OCI-LY7 (cell line): ENCODE measurements at regions not wholly inside any gene's neighbourhood (a gene's known extent, or its start where the extent isn't known, plus 50 kb on each side); places are given as distances from the start of the nearest gene placed in this dataset.

ENCODE experiments used
- BruUV-seq: library from RNA; stranded (reverse); fragments of 400-500 nt; replicated peaks from 2 replicates; lab custom pipeline; 2021; lab: Mats Ljungman, UMichigan
- CTCF ChIA-PET: fragments of 300-600 bp; sonication (Branson Sonifier 250); formaldehyde crosslinking; loops from one replicate; lab custom pipeline; 2022; ENCODE audit warnings: antibody characterized with exemption; ENCODE audit not compliant: unreplicated experiment; lab: Charles Lee
- POLR2A ChIA-PET: fragments of 300-600 bp; sonication (Branson Sonifier 250); formaldehyde crosslinking; loops from one replicate; lab custom pipeline; 2022; ENCODE audit warnings: antibody characterized with exemption; lab: Charles Lee
- DNase-seq: peaks from one replicate; pipeline ENCODE4 v3.0.0-alpha.2; 2015; ENCODE audit warnings: low spot score
- H2AFZ ChIP-seq: fragments of 200-600 bp; sonication (generic), shearing (Covaris generic); 2 replicates; pipeline ENCODE4 v1.6.1; 2014; ENCODE audit warnings: mild to moderate bottlenecking, antibody characterized with exemption, low read length, moderate library complexity
- H3K27ac ChIP-seq: fragments of 200-600 bp; sonication (generic); 2 replicates; pipeline ENCODE4 v1.5.1; 2014; ENCODE audit warnings: mixed run types, low read depth, mild to moderate bottlenecking, moderate library complexity, low read length, inconsistent platforms; ENCODE audit not compliant: poor library complexity, severe bottlenecking
- H3K36me3 ChIP-seq: fragments of 200-600 bp; sonication (generic); 2 replicates; pipeline ENCODE4 v1.6.1; 2014; ENCODE audit warnings: mild to moderate bottlenecking, antibody characterized with exemption, low read length, moderate library complexity, mixed read lengths; ENCODE audit not compliant: insufficient read depth
- H3K4me1 ChIP-seq: fragments of 200-600 bp; sonication (generic); 2 replicates; pipeline ENCODE4 v1.5.1; 2014; ENCODE audit warnings: mild to moderate bottlenecking, low read length; ENCODE audit not compliant: insufficient read depth, poor library complexity, severe bottlenecking
- H3K4me2 ChIP-seq: fragments of 200-600 bp; sonication (generic); 2 replicates; pipeline ENCODE4 v1.6.1; 2014; ENCODE audit warnings: mild to moderate bottlenecking, low read length
- H3K4me3 ChIP-seq: fragments of 200-600 bp; sonication (generic); 2 replicates; pipeline ENCODE4 v1.5.1; 2014; ENCODE audit warnings: mild to moderate bottlenecking, low read depth, low read length; ENCODE audit not compliant: poor library complexity, severe bottlenecking
- H3K79me2 ChIP-seq: fragments of 200-600 bp; sonication (generic); 2 replicates; pipeline ENCODE4 v1.6.1; 2016; ENCODE audit warnings: low read depth, mild to moderate bottlenecking, low read length, moderate library complexity, mixed read lengths; ENCODE audit not compliant: insufficient read depth
- H3K9me2 ChIP-seq: fragments of 200-600 bp; sonication (generic); 2 replicates; pipeline ENCODE4 v1.6.1; 2016; ENCODE audit warnings: mild to moderate bottlenecking, low read length, mixed read lengths; ENCODE audit not compliant: insufficient read depth
- H3K9me3 ChIP-seq: fragments of 200-600 bp; sonication (generic); 2 replicates; pipeline ENCODE4 v1.6.1; 2014; ENCODE audit warnings: mild to moderate bottlenecking, mixed run types, low read length, mixed read lengths
- H4K20me1 ChIP-seq: fragments of 200-600 bp; sonication (generic); 2 replicates; pipeline ENCODE4 v1.6.1; 2014; ENCODE audit warnings: mild to moderate bottlenecking, antibody characterized with exemption, low read length, moderate library complexity, mixed read lengths; ENCODE audit not compliant: insufficient read depth
- EZH2phosphoT487 ChIP-seq: fragments of 200-600 bp; sonication (generic); IDR thresholded peaks from 2 replicates; pipeline ENCODE4 v1.6.1; 2018; ENCODE audit warnings: low read depth, borderline replicate concordance, mild to moderate bottlenecking, mixed run types, antibody characterized with exemption, low read length, moderate library complexity, mixed read lengths
- intact Hi-C: fragments of 100-400 bp; cut with micrococcal nuclease; formaldehyde crosslinking; loops from one replicate; pipeline ENCODE4 v1.10.0; 2022; ENCODE audit not compliant: unreplicated experiment
- TF ChIP-seq, protein P1 (sequence below): fragments of 200-600 bp; sonication (generic); conservative IDR thresholded peaks from 2 replicates; pipeline ENCODE4 v1.5.1; 2014; ENCODE audit warnings: mild to moderate bottlenecking, antibody characterized with exemption, low read length, moderate library complexity, mixed read lengths

DNA sequence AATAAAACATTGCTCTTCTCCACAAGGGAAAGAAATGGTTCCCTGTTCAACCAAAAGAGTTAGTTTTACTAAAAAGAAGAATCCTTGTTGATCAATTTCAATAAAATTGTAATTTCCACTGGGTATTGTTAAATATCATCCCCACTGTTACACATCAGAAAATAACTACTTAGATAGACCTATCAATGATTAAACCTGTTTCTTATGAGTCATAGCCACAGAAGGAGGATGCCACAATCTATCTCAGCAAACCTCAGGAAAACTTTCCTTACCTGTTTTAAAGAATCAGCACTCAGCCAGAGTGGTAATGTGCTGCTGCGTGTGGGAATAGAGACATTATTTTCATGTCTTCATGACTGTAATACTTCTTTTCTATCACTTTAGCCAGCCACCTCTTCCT lies 72.5 kb upstream of the RPS4Y2 start:
- Histone ChIP-seq H2AFZ (no peak overlapping the region), H3K36me3 (no peaks in the 10 kb centered on the region), H3K4me3 (no peak overlapping the region), H3K79me2 (no peaks in the 10 kb centered on the region), H3K9me3 (no peaks in the 10 kb centered on the region), H3K4me2 (no peak overlapping the region), H4K20me1 (no peaks in the 10 kb centered on the region), H3K4me1 (no peaks in the 10 kb centered on the region), H3K9me2 (no peaks in the 10 kb centered on the region), H3K27ac (no peak overlapping the region)
- ChIA-PET POLR2A (no interaction called here), CTCF (no interaction called here)
- no peak for DNase-seq
- intact Hi-C loops: no loop called here
- no TSS peak for BruUV-seq
- no peak for TF ChIP-seq EZH2phosphoT487
- TF ChIP-seq, protein P1, sequence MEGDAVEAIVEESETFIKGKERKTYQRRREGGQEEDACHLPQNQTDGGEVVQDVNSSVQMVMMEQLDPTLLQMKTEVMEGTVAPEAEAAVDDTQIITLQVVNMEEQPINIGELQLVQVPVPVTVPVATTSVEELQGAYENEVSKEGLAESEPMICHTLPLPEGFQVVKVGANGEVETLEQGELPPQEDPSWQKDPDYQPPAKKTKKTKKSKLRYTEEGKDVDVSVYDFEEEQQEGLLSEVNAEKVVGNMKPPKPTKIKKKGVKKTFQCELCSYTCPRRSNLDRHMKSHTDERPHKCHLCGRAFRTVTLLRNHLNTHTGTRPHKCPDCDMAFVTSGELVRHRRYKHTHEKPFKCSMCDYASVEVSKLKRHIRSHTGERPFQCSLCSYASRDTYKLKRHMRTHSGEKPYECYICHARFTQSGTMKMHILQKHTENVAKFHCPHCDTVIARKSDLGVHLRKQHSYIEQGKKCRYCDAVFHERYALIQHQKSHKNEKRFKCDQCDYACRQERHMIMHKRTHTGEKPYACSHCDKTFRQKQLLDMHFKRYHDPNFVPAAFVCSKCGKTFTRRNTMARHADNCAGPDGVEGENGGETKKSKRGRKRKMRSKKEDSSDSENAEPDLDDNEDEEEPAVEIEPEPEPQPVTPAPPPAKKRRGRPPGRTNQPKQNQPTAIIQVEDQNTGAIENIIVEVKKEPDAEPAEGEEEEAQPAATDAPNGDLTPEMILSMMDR: no peak

GRCh38 chrY:20686674-20687073 lies 69.2 kb upstream of the RPS4Y2 start:
- no peak overlapping the region for H3K27ac ChIP-seq
- intact Hi-C loops: no loop called here
- no peaks in the 10 kb centered on the region for H3K4me1 ChIP-seq
- no peaks in the 10 kb centered on the region for H3K79me2 ChIP-seq
- no peaks in the 10 kb centered on the region for H3K9me2 ChIP-seq
- H4K20me1 ChIP-seq: no peaks in the 10 kb centered on the region
- POLR2A ChIA-PET: no interaction called here
- DNase-seq: no peak
- TF ChIP-seq EZH2phosphoT487: no peak
- TF ChIP-seq, protein P1: no peak
- H3K9me3 ChIP-seq: no peaks in the 10 kb centered on the region
- H3K4me2 ChIP-seq: no peak overlapping the region
- H3K36me3 ChIP-seq: no peaks in the 10 kb centered on the region
- H2AFZ ChIP-seq: no peak overlapping the region
- CTCF ChIA-PET: no interaction called here
- H3K4me3 ChIP-seq: no peak overlapping the region
- no TSS peak for BruUV-seq
